GM19395 (cell line): ENCODE measurements at regions not wholly inside any gene's neighbourhood (a gene's known extent, or its start where the extent isn't known, plus 50 kb on each side); places are given as distances from the start of the nearest gene placed in this dataset.

Experiments used
- ATAC-seq: cut with Tn5 transposase; IDR thresholded peaks from one replicate; pipeline ENCODE4 v1.9.1; 2021; ENCODE audit warnings: mild to moderate bottlenecking, moderate library complexity; ENCODE audit not compliant: unreplicated experiment

DNA sequence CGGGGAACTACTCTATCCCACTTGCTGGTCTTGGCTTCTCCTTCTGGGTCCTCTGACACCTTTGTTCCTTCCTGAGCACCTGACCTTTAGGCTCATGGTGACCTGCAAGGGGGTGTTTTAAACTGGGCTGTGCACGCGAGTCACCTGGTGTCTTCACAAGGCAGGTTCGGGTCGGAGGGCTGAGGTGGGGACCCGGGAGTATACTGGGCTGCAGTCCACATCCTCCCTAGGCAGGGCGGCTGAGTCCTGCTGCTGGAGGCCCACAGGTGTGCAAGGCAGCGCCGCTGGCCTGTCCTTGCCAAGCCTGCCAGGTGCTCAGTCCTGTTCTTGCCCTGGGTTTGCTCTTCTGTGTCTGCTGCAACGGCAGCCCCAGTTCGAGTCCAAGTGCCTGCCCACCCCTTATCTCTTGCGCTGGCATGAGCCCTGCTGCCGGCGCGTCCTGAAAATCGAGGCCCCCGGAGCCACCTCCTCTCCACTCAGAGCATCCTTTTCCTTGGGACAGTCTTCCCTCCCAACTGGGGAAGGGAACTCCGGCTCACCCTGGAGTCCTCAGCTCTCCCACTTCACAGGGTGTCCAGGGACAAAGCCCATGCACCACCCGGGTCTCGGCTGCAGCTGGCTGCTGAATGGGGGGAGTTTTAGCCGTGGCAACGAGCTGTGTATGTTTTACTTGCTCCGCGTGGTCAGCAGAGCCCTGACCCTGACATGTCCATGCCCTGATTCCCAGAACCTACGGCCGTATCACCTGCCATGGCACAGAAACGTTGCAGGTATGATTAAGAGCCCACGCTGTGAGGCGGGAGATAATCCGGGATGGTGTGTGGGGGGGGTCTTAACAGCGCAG is 193.5 kb downstream of the TEX29 start:
- no peak for ATAC-seq

- ATAC-seq, result no peak
Observed at GRCh38 chr13:111514610-111515306, 194.3 kb downstream of the TEX29 start.

DNA sequence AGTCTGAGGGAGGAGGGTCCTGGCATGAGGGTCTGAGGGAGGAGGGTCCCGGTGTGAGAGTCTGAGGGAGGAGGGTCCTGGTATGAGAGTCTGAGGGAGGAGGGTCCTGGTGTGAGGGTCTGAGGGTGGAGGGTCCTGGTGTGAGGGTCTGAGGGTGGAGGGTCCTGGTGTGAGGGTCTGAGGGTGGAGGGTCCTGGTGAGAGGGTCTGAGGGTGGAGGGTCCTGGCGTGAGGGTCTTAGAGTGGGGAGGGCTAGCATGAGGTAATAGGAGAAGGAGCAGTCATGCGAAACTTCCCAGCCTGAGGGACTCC is 194.8 kb downstream of the TEX29 start:
- no peak for ATAC-seq

DNA sequence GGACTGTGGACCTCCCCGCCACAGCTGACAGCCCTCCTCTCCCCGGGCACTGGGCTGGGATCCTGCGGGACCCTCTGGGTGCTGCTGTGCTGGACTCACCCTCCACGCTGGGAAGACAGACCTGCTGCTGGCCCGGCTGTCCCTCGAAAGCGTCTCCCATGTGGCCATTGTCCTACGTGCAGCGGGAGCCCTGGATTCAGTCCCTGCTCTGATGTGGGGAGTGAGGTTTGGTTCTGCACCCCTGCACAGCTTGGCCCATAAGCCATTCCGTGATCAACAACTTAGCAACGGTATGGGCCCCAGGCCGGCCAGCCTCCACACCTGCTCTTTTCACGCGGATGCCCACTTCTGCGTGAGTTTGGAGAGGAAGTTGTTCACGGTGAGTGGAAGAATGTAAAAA is 195.2 kb downstream of the TEX29 start:
- no peak for ATAC-seq

- no peak for ATAC-seq
Observed at GRCh38 chr13:111516712-111517640, 196.5 kb downstream of the TEX29 start.

- ATAC-seq, result no peak
Observed at GRCh38 chr13:111517641-111518010, 197.2 kb downstream of the TEX29 start.

- no peak for ATAC-seq
Observed at GRCh38 chr13:111518161-111518792, 197.8 kb downstream of the TEX29 start.

DNA sequence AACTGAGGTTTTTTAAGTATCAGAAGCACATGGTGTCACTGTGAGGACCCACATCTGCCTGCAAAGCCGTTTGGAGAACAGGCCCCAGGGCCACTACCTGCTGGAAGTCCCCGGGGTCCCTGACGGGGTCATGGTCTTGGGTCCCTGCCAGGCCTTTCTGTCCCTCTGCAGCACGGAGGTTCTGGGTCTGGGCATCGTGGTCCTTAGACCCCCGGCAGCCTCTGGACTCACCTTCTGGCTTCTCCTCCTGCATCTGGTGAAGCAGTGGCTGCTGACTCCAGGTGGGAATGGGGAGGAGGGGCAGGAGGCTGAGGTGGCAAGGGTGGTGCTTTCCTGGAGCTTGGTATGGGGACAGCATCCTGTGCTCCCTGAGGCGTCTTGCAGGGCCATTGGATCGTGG is 198.6 kb downstream of the TEX29 start:
- no peak for ATAC-seq

GRCh38 chr13:111519490-111520170 is 199.2 kb downstream of the TEX29 start:
- no peak for ATAC-seq

GRCh38 chr13:111521030-111521429 is 200.6 kb downstream of the TEX29 start:
- ATAC-seq, result no peak

GRCh38 chr13:111521691-111522229 is 201.3 kb downstream of the TEX29 start:
- no peak for ATAC-seq

DNA sequence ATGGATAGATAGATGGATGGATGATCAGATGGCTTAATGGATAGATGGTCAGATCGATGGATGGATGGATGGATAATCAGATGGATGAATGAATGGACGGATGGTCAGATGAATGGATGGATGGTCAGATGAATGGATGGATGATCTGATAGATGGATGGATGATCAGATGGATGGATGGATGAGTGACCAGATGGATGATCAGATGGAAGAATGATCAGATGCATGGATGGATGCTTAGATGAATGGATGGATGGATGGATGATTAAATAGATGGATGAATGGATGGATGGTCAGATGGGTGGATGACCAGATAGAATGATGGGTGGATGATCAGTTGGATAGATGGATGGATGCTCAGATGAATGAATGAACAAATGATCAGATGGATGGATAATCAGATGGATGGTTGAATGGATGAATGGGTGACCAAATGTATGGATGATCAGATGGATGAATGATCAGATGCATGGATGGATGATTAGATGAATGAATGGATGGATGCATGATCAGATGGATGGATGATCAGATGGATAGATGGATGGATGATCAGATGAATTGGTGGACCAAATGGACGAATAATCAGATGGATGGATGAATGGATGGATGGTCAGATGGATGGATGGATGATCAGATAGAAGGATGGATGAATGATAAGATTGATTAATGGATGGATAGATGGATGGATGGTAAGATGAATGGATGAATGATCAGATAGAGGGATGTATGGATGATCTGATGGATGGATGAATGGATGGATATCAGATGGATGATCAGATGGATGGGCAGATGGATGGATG is 205.1 kb downstream of the TEX29 start:
- no peak for ATAC-seq

DNA sequence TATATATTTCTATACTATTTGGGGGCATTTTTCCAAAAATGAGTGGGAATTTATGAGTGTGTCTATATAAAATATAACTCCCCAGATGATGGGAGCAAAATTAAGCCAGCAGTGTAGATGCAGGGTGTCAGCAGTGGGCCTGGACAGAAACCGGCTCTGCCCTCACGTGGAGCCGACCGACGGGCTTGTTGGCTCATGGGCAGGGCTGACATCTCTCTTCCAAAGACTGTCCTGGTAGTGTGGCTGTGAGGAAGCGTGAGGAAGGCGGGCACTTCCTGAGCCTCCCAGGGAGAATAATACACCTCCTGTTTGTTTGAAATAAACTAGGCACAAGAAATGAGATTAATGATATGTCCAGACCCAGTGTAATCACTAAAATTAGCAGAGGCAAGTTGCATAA is 206.5 kb downstream of the TEX29 start:
- no peak for ATAC-seq

GRCh38 chr13:111527614-111528229 is 207.3 kb downstream of the TEX29 start:
- ATAC-seq, result no peak

- no peak for ATAC-seq
Observed at GRCh38 chr13:111528513-111528912, 208.1 kb downstream of the TEX29 start.

GRCh38 chr13:111530137-111530870 is 209.9 kb downstream of the TEX29 start:
- ATAC-seq, result no peak

- no peak for ATAC-seq
Observed at GRCh38 chr13:111531505-111531904, 211.1 kb downstream of the TEX29 start.

- ATAC-seq, result no peak
Observed at GRCh38 chr13:111532111-111532510, 211.7 kb downstream of the TEX29 start.
